NB4 (cell line): ENCODE measurements at regions not wholly inside any gene's neighbourhood (a gene's known extent, or its start where the extent isn't known, plus 50 kb on each side); places are given as distances from the start of the nearest gene placed in this dataset.
A peak's percentile ranks its signal among the peaks of the same experiment; 100 is the strongest.

Source experiments
- DNase-seq: peaks from one replicate; pipeline ENCODE4 v3.0.0; 2010; ENCODE audit warnings: low read depth
- H3K4me3 ChIP-seq: one replicate; pipeline ENCODE4 v1.5.1; 2011; ENCODE audit warnings: mild to moderate bottlenecking, low read depth, low read length, moderate library complexity
- MYC ChIP-seq: IDR thresholded peaks from 2 replicates; pipeline ENCODE4 v1.6.1; 2011; ENCODE audit warnings: low read depth, low read length
- POLR2A ChIP-seq: IDR thresholded peaks from 2 replicates; pipeline ENCODE4 v1.6.1; 2011; ENCODE audit warnings: mild to moderate bottlenecking; ENCODE audit not compliant: insufficient read length; ENCODE audit errors: extremely low read depth
- TF ChIP-seq, protein P1 (sequence below): IDR thresholded peaks from 2 replicates; pipeline ENCODE4 v1.6.1; 2011; ENCODE audit warnings: low read depth, low read length
- TF ChIP-seq, protein P2 (sequence below): IDR thresholded peaks from one replicate; pipeline ENCODE4 v1.5.1; 2012; ENCODE audit warnings: low read depth, low read length

DNA sequence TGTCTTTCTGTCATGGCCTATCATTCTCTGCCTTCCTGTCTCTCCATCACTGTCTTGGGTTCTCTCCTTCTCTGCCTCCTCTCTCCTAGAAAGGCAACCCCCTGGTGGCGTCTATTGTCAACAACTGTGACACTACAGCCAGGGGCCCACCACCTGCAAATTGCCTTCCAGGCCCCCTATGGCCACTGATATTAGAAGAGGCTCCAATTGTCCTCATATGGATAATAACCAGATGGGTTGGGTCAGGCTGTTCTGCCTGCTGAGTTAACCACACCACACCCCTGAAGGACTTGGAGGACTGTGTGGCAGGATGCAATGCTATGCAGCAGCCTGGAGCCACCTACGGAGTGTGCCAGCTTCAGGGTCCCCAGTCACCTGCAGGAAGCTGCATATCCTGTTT is 665.0 kb downstream of the NTRK3 start:
- no peak for DNase-seq
- no peak overlapping the region for H3K4me3 ChIP-seq
- TF ChIP-seq, protein P1, sequence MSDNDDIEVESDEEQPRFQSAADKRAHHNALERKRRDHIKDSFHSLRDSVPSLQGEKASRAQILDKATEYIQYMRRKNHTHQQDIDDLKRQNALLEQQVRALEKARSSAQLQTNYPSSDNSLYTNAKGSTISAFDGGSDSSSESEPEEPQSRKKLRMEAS = no peak

DNA sequence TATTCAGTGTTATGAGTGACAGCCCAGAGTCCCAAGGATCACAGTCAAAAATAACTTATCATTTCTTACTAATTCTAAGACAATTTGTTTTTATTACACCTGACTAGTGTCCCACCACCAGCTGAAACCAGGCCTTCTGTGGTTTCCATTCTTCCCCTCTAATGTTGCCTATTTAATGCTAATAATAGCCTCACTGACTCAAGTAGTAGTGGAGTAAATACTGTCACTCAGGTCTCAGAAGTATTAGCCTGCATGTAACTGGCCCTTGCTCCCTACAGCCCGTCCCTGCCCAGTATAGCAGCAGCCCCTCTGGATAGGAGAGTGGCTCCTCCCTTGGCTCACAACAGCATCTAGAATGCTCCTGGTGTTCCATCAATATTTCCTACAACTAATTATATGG is 665.5 kb downstream of the NTRK3 start:
- TF ChIP-seq POLR2A (no peak), MYC (no peak)
- TF ChIP-seq, protein P1 = no peak
- TF ChIP-seq, protein P2, sequence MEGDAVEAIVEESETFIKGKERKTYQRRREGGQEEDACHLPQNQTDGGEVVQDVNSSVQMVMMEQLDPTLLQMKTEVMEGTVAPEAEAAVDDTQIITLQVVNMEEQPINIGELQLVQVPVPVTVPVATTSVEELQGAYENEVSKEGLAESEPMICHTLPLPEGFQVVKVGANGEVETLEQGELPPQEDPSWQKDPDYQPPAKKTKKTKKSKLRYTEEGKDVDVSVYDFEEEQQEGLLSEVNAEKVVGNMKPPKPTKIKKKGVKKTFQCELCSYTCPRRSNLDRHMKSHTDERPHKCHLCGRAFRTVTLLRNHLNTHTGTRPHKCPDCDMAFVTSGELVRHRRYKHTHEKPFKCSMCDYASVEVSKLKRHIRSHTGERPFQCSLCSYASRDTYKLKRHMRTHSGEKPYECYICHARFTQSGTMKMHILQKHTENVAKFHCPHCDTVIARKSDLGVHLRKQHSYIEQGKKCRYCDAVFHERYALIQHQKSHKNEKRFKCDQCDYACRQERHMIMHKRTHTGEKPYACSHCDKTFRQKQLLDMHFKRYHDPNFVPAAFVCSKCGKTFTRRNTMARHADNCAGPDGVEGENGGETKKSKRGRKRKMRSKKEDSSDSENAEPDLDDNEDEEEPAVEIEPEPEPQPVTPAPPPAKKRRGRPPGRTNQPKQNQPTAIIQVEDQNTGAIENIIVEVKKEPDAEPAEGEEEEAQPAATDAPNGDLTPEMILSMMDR = no peak
- DNase-seq = no peak
- H3K4me3 ChIP-seq = no peak overlapping the region

DNA sequence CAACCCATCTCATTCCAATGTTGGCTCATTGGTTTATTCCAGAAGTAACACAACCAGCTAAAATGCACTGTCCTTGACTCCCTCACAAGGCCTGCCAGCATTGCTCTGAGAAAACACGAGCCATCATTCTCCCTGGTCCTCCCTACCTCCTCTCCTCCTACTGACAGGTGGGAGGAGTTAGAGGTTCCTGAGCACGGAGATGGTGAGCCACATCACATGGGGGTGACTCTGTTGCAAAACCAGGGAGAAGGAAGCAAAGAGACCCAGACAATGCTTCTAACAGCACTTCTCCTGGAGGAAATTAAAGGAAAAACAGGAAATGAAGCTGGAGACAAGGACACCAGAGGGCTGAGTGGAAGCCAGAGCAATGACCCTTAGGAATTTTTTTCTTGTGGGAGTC is 667.4 kb downstream of the NTRK3 start:
- TF ChIP-seq POLR2A (no peak), MYC (no peak)
- TF ChIP-seq, protein P2 = no peak
- TF ChIP-seq, protein P1 = no peak
- no peak overlapping the region for H3K4me3 ChIP-seq
- no peak for DNase-seq

DNA sequence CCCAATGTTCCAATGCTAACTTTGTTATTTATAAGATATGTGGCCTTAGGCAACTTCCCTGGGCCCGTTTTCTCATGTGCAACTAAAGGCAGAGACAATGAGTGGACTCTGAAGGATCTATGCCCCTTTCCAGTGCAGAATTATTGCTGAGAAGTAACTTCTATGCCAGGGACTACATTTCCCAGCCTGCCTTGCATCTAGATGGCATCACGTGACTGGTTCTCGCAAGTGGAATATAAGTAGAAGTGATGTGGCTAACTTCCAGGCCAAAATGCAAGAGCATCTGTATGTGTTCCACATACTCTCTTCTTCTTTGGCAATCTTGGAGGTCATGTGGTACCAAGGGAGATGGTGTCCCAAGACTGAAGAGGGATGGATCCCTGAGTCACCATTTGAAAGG is 674.4 kb downstream of the NTRK3 start:
- TF ChIP-seq, protein P1 = no peak
- TF ChIP-seq, protein P2 = no peak
- no peak for TF ChIP-seq MYC
- no peak for TF ChIP-seq POLR2A
- no peak overlapping the region for H3K4me3 ChIP-seq
- peak; percentile 17 for DNase-seq

DNA sequence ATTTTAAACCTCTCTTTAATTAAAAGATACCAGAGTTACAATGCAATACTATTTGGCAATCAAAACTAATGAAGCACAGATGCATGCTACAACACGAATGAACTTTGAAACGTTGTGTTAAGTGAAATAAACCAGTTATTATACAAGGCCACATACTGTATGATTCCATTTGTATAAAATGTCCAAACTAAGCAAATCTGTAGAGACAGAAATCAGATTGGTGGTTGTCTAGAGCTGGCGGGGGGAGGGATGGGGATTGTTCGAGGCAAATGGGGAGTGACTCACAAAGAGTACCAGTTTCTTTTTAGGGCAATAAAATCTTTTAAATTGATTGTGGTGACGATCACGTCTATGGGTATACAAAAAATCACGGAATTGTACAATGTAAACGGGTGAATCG is 677.0 kb downstream of the NTRK3 start:
- no peak overlapping the region for H3K4me3 ChIP-seq
- no peak for DNase-seq
- no peak for TF ChIP-seq POLR2A
- TF ChIP-seq, protein P1 = no peak
- TF ChIP-seq, protein P2 = no peak
- no peak for TF ChIP-seq MYC

DNA sequence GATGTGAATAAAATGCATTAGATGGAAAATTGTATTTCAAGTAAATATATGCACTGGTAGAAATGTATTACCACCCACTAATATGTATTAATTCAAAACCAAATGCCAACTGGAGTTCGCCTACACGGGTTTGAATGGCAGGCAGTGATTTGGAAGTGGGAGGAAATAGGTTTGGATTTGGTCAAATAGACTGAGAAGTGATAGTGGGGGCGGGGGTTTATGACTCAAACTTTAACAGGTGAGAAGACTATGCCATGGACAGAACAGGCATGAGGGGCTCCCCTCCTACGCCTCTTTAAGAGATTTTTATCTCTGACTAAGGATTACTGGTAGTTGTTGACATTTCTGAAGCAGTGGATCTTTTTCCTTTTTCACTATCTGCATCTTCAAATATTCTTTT is 677.8 kb downstream of the NTRK3 start:
- no peak overlapping the region for H3K4me3 ChIP-seq
- DNase-seq = no peak
- TF ChIP-seq MYC = no peak
- TF ChIP-seq, protein P2 = no peak

DNA sequence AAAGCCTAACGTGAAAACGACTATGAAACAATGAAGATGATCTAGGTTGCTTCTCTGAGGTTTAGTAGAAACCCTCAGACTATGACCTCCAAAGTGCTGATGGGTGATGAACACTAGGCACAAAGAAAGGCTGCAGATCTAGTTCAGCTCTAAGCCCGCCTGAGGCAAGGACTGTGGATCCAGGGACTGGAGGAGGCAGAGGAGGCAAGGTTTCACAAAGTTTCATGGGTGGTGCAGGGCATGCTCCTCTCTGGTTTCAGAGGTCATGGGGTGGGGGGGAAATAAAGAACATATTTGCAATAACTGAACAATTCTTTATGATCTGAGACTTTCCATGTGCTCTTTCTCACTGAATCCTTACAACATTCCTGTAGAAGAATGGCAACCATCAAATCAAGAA is 679.2 kb downstream of the NTRK3 start:
- no peak overlapping the region for H3K4me3 ChIP-seq
- TF ChIP-seq, protein P1 = no peak
- no peak for TF ChIP-seq POLR2A
- TF ChIP-seq MYC = no peak
- TF ChIP-seq, protein P2 = no peak
- DNase-seq = no peak
